Type B pancreatic cell (in vitro differentiated cells): ENCODE measurements at regions not wholly inside any gene's neighbourhood (a gene's known extent, or its start where the extent isn't known, plus 50 kb on each side); places are given as distances from the start of the nearest gene placed in this dataset.
A peak's percentile ranks its signal among the peaks of the same experiment; 100 is the strongest.

ENCODE experiments used
- DNase-seq: peaks from one replicate; pipeline ENCODE4 v3.0.0; 2021; ENCODE audit warnings: mixed read lengths; ENCODE audit not compliant: unreplicated experiment; ENCODE audit errors: extremely low spot score
- H3K27ac Mint-ChIP-seq: 2 replicates; pipeline ENCODE4 v1.8.0; 2021; ENCODE audit warnings: mild to moderate bottlenecking, mixed read lengths
- H3K27me3 Mint-ChIP-seq: 2 replicates; pipeline ENCODE4 v1.8.0; 2021; ENCODE audit warnings: mixed read lengths
- H3K36me3 Mint-ChIP-seq: 2 replicates; pipeline ENCODE4 v1.8.0; 2021; ENCODE audit warnings: mixed read lengths
- H3K4me1 Mint-ChIP-seq: one replicate; pipeline ENCODE4 v1.8.0; 2021; ENCODE audit warnings: mixed read lengths; ENCODE audit not compliant: unreplicated experiment
- H3K4me3 Mint-ChIP-seq: 2 replicates; pipeline ENCODE4 v1.8.0; 2021; ENCODE audit warnings: mild to moderate bottlenecking, mixed read lengths
- H3K9me3 Mint-ChIP-seq: 2 replicates; pipeline ENCODE4 v1.8.0; 2021; ENCODE audit warnings: mixed read lengths
- CTCF ChIP-seq: fragments of 200-600 bp; sonication (generic); conservative IDR thresholded peaks from 2 replicates; pipeline ENCODE4 v1.5.0; 2021; ENCODE audit warnings: antibody characterized with exemption, mild to moderate bottlenecking

- Mint-ChIP-seq H3K27me3 (peaks cover 18% of the 10 kb centered on the region), H3K4me1 (no peaks in the 10 kb centered on the region), H3K27ac (no peak overlapping the region), H3K4me3 (no peak overlapping the region), H3K36me3 (no peaks in the 10 kb centered on the region), H3K9me3 (no peaks in the 10 kb centered on the region)
- TF ChIP-seq CTCF = no peak
- DNase-seq = no peak
Observed at GRCh38 chr2:119104414-119104813, 54.1 kb downstream of the C1QL2 start.

GRCh38 chr2:119102964-119103363 lies 55.6 kb downstream of the C1QL2 start:
- no peak for DNase-seq
- Mint-ChIP-seq H3K4me1 (no peaks in the 10 kb centered on the region), H3K36me3 (no peaks in the 10 kb centered on the region), H3K4me3 (no peak overlapping the region), H3K9me3 (no peaks in the 10 kb centered on the region), H3K27me3 (peaks cover 22% of the 10 kb centered on the region), H3K27ac (no peak overlapping the region)
- TF ChIP-seq CTCF = no peak

GRCh38 chr2:119088416-119088815 lies 70.1 kb downstream of the C1QL2 start:
- no peaks in the 10 kb centered on the region for H3K9me3 Mint-ChIP-seq
- H3K27me3 Mint-ChIP-seq = peaks cover 32% of the 10 kb centered on the region
- DNase-seq = peak; percentile 27

GRCh38 chr2:119086327-119086726 lies 72.2 kb downstream of the C1QL2 start:
- H3K27me3 Mint-ChIP-seq = peaks cover 29% of the 10 kb centered on the region

More at GRCh38 chr2:119088416-119088815, 70.1 kb downstream of the C1QL2 start:
- peaks cover 8% of the 10 kb centered on the region for H3K4me1 Mint-ChIP-seq
- H3K4me3 Mint-ChIP-seq = no peak overlapping the region
- H3K36me3 Mint-ChIP-seq = no peaks in the 10 kb centered on the region
- no peak for TF ChIP-seq CTCF
- no peak overlapping the region for H3K27ac Mint-ChIP-seq

GRCh38 chr2:119085613-119086012 lies 72.9 kb downstream of the C1QL2 start:
- no peaks in the 10 kb centered on the region for H3K36me3 Mint-ChIP-seq
- DNase-seq = peak; percentile 36
- H3K27me3 Mint-ChIP-seq = peaks cover 25% of the 10 kb centered on the region
- no peak for TF ChIP-seq CTCF
- peaks cover 8% of the 10 kb centered on the region for H3K4me1 Mint-ChIP-seq
- H3K9me3 Mint-ChIP-seq = no peaks in the 10 kb centered on the region
- H3K27ac Mint-ChIP-seq = peak overlapping the region; percentile 59
- H3K4me3 Mint-ChIP-seq = peak overlapping the region; percentile 27

More at GRCh38 chr2:119086327-119086726, 72.2 kb downstream of the C1QL2 start:
- TF ChIP-seq CTCF = no peak
- H3K4me3 Mint-ChIP-seq = peak overlapping the region; percentile 14
- H3K27ac Mint-ChIP-seq = peak overlapping the region; percentile 59
- no peak for DNase-seq
- no peaks in the 10 kb centered on the region for H3K9me3 Mint-ChIP-seq
- peaks cover 8% of the 10 kb centered on the region for H3K4me1 Mint-ChIP-seq
- no peaks in the 10 kb centered on the region for H3K36me3 Mint-ChIP-seq

GRCh38 chr2:119083416-119083815 lies 75.1 kb downstream of the C1QL2 start:
- H3K27me3 Mint-ChIP-seq = peaks cover 16% of the 10 kb centered on the region
- no peak for DNase-seq

More at GRCh38 chr2:119083416-119083815, 75.1 kb downstream of the C1QL2 start:
- Mint-ChIP-seq H3K36me3 (no peaks in the 10 kb centered on the region), H3K27ac (no peak overlapping the region), H3K4me3 (no peak overlapping the region), H3K4me1 (peaks cover 8% of the 10 kb centered on the region), H3K9me3 (no peaks in the 10 kb centered on the region)
- TF ChIP-seq CTCF = no peak
